ENCODE measurements at regions not wholly inside any gene's neighbourhood (a gene's known extent, or its start where the extent isn't known, plus 50 kb on each side); places are given as distances from the start of the nearest gene placed in this dataset.

DNA sequence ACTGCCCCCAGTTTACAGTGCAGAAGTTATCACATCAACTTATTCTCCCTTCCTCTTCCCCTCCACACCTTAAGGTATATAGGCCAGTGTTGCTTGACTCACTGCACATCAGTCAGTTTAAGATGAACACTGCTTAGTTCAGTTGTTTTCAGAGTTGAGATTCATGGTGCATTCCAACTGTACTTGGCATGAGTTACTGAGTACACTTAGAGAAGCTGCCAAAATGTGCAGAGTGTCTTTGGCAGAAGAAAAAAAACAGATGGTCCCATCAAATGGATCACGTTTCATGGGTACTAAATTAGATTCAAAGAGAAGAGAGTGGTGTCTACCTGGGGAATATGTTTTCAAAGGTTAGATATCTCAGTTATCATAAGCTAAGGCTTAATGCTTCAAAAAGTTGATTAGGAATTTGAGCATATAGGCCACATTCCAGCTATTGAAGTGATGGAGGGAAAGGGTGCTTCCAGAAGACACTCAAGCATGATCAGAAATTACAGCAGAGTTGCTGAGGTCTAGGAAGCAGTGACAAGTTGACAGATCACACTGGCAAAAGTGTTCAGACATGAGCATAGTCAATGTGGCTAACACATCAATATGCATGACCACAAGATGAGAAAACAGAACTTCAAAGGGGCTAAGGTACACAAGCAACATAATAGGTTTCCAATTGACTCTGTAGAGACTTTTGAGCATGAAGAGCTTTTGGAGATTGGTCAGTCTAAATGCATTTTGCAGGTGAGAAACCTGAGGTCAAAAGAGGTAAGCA is 579.2 kb upstream of the CELF2 start:
- in situ Hi-C loops (cut with MboI; ENCODE audit: low sequenced_read_pairs, unreplicated experiment), result no loop called here
- DNase-seq (ENCODE audit: low spot score), result no peak
- TF ChIP-seq, protein P1, sequence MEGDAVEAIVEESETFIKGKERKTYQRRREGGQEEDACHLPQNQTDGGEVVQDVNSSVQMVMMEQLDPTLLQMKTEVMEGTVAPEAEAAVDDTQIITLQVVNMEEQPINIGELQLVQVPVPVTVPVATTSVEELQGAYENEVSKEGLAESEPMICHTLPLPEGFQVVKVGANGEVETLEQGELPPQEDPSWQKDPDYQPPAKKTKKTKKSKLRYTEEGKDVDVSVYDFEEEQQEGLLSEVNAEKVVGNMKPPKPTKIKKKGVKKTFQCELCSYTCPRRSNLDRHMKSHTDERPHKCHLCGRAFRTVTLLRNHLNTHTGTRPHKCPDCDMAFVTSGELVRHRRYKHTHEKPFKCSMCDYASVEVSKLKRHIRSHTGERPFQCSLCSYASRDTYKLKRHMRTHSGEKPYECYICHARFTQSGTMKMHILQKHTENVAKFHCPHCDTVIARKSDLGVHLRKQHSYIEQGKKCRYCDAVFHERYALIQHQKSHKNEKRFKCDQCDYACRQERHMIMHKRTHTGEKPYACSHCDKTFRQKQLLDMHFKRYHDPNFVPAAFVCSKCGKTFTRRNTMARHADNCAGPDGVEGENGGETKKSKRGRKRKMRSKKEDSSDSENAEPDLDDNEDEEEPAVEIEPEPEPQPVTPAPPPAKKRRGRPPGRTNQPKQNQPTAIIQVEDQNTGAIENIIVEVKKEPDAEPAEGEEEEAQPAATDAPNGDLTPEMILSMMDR (IDR thresholded peaks at IDR 0.05; ENCODE audit: borderline replicate concordance, control extremely low read depth, extremely low read depth, insufficient read depth, missing control alignments), result no peak

DNA sequence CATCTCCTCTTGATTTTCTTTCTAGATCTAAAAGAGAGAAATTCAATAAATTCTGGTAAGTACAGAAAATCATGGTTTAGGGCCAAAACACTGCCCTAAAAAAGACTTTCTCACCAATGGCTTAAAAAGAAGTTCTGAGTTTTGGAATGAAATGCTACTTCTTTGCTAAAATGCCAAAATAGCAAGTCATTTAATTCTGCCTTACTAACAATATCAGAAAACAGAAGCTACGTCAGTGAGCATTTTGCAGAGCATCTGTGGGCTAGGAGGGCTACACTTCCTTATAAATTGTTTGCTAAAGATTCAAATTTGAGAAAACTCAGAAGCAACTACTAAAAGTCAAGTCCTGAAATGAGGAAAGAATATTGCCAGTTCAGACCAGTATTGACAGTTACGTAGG is 560.8 kb upstream of the CELF2 start:
- in situ Hi-C loops (cut with MboI; ENCODE audit: low sequenced_read_pairs, unreplicated experiment), result no loop called here
- DNase-seq (ENCODE audit: low spot score), result no peak
- TF ChIP-seq, protein P1 (IDR thresholded peaks at IDR 0.05; ENCODE audit: borderline replicate concordance, control extremely low read depth, extremely low read depth, insufficient read depth, missing control alignments), result no peak

DNA sequence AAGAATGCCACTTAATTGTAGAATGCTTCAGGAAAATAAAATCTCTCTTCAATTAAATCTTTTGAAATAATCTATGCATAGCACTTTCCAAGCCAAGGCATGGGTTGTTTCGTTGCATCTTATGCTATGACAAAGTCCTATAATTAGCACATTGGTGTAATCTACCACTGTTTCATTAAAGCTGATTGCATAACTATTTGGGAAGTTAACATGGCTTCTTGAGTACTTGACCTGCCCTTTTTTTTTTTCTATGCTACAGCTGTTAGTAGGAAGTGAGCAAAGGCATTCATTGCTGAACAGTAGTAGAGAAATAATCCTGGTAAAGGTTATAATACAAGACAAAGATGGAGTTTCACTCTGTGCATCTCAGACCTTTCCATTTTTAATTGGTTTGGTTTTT is 557.2 kb upstream of the CELF2 start:
- DNase-seq (ENCODE audit: low spot score), result no peak
- TF ChIP-seq, protein P1 (IDR thresholded peaks at IDR 0.05; ENCODE audit: borderline replicate concordance, control extremely low read depth, extremely low read depth, insufficient read depth, missing control alignments), result no peak
- in situ Hi-C loops (cut with MboI; ENCODE audit: low sequenced_read_pairs, unreplicated experiment), result no loop called here

DNA sequence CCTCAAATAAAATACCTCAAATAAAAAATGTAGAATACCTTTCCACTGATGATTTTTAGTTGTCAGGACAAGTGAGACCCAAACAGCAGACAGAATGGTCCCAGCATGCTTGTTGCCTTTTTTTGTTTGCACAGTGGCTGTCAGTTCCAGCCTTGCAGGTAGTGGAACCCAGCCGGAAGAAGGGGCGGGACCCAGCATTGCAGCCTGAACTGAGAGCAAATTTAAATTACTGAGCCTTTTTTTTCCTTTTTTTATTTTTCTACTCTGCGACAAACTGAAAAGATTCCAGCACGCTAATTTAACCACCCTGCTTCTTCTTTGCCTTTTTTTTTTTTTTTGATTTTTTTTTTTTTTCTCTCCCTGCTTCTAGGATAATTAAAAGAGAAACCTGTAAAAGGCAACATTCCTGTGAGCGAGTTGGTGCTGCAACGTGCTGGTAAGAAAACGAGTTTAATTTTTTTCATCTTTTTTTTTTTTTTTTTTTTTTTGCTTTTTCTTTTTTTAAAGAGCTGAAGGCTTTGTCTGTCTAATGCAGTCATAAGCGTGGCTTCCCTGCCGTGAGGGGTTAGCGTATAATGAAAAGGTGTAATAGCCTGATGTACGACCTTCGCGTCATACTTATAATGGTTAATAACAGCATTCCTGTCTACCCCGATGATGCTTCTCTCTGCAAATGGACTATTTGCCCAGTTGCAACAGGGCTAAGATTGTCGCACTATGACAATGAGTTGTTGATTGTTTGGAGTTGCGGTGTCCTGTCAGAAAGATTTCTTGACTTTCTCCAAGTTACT is 555.3 kb upstream of the CELF2 start:
- TF ChIP-seq, protein P1 (IDR thresholded peaks at IDR 0.05; ENCODE audit: borderline replicate concordance, control extremely low read depth, extremely low read depth, insufficient read depth, missing control alignments), result no peak
- DNase-seq (ENCODE audit: low spot score), result no peak
- in situ Hi-C loops (cut with MboI; ENCODE audit: low sequenced_read_pairs, unreplicated experiment), result no loop called here

DNA sequence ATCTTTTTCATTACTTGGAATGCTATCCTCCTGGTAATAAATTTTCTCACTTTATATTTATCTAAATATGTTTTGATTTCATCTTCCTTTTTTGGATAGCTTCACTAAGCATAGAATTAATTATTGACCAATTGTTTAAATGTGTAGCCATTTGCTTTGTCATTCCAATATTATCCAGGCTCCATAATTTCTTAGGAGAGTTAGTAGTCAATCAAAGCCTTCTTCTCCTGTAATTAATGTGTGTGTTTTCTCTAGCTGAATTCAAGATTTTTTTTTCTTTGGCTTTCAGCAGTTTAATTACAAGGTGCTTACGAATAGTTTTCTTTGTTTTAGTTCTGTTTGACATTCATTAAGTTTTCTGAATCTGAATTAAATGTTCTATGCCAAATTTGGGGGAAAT is 545.9 kb upstream of the CELF2 start:
- no peak for DNase-seq (ENCODE audit: low spot score)
- TF ChIP-seq, protein P1 (IDR thresholded peaks at IDR 0.05; ENCODE audit: borderline replicate concordance, control extremely low read depth, extremely low read depth, insufficient read depth, missing control alignments), result no peak
- in situ Hi-C loops (cut with MboI; ENCODE audit: low sequenced_read_pairs, unreplicated experiment), result no loop called here

GRCh38 chr10:10475812-10476211 is 541.9 kb upstream of the CELF2 start:
- in situ Hi-C loops (cut with MboI; ENCODE audit: low sequenced_read_pairs, unreplicated experiment), result no loop called here
- no peak for DNase-seq (ENCODE audit: low spot score)
- TF ChIP-seq, protein P1 (IDR thresholded peaks at IDR 0.05; ENCODE audit: borderline replicate concordance, control extremely low read depth, extremely low read depth, insufficient read depth, missing control alignments), result no peak
